NOMO-1 treated with DMSO at 0.1 percent for 48 hours (cell line): ENCODE measurements at regions not wholly inside any gene's neighbourhood (a gene's known extent, or its start where the extent isn't known, plus 50 kb on each side); places are given as distances from the start of the nearest gene placed in this dataset.
"Not testable (repeated sequence)": the region's sequence is repeated elsewhere in the genome, so short reads cannot be mapped to it uniquely, and the experiment has no call there.

Experiments used
- DNase-seq: peaks from one replicate; lab custom pipeline; 2025; ENCODE audit not compliant: unreplicated experiment; lab: John Stamatoyannopoulos, UW

- DNase-seq, result no peak
Measured at GRCh38 chr3:94405258-94406035, 342.6 kb downstream of the NSUN3 start.

DNA sequence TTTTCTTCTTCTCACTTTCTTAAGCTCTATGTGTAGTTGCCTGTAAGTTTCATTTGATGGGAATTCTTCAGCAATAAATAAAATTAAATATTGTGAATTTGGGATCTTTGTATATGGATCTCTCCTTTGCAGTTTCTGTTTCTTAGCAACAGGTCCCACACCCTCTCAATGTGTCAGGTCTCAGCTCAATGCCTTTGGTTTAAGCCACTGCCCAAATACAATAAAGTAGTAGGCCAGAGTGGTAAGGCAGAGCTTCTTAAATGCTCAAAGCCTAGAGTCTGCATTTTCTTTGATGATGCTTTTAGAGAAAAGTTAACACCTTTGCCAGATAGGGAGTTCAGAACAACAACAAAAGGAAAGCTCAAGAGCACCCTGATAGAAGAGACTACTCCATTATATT lies 343.7 kb downstream of the NSUN3 start:
- DNase-seq, result no peak

GRCh38 chr3:94412936-94413335 lies 350.1 kb downstream of the NSUN3 start:
- DNase-seq, result not testable (repeated sequence)

GRCh38 chr3:94413336-94414108 lies 350.7 kb downstream of the NSUN3 start:
- DNase-seq, result no peak

GRCh38 chr3:94414418-94414817 lies 351.6 kb downstream of the NSUN3 start:
- DNase-seq, result no peak

- no peak for DNase-seq
Measured at GRCh38 chr3:94416768-94417167, 353.9 kb downstream of the NSUN3 start.

DNA sequence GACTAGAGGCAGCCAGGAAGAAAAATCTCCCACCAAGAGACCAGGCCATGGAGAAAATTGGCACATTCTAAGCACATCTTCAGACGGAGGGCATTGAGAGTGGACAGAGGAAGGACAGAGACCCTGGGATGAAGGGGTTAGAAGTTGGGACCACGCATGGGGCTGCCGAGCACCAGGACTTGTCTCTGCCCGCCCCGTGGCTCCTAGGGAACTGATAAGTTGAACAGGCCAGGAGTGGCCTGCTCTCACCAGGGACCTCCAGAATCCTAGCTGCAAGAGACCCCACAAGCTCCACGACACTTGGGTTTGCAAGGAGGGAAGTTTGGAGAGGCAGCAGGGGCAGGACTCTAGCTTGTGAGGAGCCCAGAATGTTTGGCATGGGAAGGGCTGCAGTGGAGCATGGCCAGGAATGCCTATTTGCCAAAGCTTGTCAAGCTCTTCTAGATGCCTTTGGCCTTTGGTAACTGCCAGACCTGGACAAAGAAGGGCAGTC lies 355.1 kb downstream of the NSUN3 start:
- DNase-seq, result no peak

DNA sequence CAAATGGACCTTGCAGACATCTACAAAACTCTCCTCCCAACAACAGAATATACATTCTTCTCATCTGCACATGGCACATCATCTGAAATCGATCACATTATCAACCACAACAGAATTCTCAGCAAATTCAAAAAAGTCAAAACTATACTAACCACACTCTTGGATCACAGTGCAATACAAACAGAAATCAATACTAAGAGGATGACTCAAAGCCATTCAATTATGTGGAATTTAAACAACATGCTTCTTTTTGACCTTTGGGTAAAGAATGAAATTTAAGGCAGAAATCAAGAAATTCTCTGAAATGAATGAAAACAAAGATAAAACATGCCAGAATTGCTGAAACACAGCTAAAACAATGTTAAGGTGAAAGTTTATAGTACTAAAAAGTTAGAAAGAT lies 358.1 kb downstream of the NSUN3 start:
- DNase-seq, result no peak

DNA sequence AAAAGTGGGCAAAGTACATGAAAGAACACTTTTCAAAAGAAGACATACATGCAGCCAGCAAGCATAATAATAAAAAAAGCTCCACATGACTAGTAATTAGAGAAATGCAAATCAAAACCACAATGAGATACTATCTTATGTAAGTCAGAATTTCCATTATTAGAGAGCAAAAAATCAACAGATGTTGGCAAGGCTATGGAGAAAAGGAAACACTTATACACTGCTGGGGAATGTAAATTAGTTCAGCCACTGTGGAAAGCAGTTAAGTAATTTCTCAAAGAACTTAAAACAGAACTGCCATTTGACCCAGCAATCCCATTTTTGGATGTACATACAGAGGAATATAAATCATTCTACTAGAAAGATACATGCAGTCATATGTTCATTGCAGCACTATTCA lies 360.7 kb downstream of the NSUN3 start:
- DNase-seq, result no peak

- no peak for DNase-seq
Measured at GRCh38 chr3:94429517-94429916, 366.7 kb downstream of the NSUN3 start.

- DNase-seq, result no peak
Measured at GRCh38 chr3:94431876-94432570, 369.2 kb downstream of the NSUN3 start.

GRCh38 chr3:94433811-94434210 lies 370.9 kb downstream of the NSUN3 start:
- no peak for DNase-seq

- no peak for DNase-seq
Measured at GRCh38 chr3:94440767-94441493, 378.1 kb downstream of the NSUN3 start.

- no peak for DNase-seq
Measured at GRCh38 chr3:94441494-94441847, 378.6 kb downstream of the NSUN3 start.

DNA sequence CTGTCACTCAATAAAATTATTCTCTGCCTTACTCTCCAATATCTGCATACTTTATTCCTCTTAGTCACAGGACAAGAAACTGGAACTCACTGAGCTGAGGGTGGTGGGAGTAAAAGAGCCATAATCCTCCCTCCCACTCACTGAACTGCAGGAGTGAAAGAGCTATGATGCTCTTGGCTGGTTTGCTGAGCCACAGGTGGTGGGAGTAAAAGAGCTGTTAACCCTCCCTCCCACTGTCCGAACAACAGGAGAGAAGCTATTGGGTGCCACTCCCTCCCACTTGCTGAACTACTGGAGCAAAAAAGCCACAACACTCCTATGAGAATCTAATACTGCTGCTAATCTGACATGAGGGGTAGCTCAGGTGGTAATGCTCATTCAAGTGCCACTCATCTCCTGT lies 391.0 kb downstream of the NSUN3 start:
- DNase-seq, result no peak

- no peak for DNase-seq
Measured at GRCh38 chr3:94459167-94459566, 396.3 kb downstream of the NSUN3 start.

DNA sequence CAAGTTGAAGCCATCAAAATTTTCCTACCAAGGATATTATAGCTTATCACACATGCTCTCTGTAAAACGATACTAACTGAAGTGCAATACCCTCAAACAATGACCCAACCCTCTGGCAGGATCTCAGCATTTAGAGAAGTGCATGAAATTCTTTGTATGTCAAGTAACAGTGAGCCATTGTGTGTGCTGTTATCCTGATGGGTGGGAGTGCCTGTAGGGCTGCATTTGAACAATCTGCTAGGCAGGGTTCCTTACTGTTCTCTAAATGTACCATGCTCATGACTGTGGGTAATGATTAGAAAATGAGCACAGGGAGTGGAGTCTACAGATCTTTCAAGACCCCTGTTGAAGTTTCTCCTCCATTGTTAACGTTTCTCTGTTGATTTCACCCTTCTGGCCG lies 398.1 kb downstream of the NSUN3 start:
- no peak for DNase-seq

DNA sequence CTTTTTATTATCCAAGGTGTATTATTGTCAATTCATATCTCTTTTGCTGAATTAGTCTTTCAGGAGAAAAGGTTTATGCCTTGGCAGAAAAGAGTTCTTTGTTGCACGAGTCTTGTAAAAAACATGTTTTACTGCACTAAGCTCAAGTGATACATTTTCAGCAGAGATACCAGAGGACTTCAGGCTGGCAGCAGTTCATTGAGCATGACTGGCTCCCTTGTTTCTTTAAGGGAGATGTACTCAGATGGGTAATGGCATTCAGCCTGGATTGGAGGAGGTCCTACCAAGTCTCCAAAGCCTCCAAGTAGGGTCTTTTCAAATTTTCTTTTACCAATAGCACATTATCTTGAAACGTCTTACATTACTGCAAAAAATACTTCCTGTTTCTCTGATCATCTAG lies 400.1 kb downstream of the NSUN3 start:
- DNase-seq, result no peak

DNA sequence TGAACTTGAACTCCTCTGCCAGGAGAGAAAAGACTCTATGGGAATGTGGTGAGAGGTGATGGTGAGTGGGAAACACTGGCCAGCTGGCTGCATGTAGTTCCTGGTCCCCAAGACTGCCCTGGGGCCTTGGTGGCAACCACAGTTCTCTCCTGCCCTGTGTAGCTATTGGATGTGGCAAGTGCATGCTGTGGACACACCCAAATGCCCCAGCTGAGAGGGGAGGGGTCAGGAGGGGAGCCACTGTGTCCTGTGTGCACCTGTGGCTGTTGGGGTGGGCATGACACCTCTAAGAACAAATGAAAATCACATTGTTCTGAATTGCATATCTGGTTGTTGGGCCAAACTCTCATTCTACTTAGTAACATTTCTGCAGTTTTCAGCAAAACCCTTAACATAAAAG lies 409.6 kb downstream of the NSUN3 start:
- DNase-seq, result no peak

- no peak for DNase-seq
Measured at GRCh38 chr3:94481226-94481898, 418.5 kb downstream of the NSUN3 start.

GRCh38 chr3:94482686-94483085 lies 419.8 kb downstream of the NSUN3 start:
- no peak for DNase-seq
